ENCODE measurements at regions not wholly inside any gene's neighbourhood (a gene's known extent, or its start where the extent isn't known, plus 50 kb on each side); places are given as distances from the start of the nearest gene placed in this dataset.
A peak's percentile ranks its signal among the peaks of the same experiment; 100 is the strongest.

GRCh38 chr5:87099968-87100367 lies 167.7 kb upstream of the RASA1 start:
- peaks cover 2% of the 10 kb centered on the region in 2 experiments for H3K4me1 ChIP-seq (ENCODE audit: control insufficient read depth in 1 of 2, extremely low read depth in 1 of 2, insufficient read depth in 2 of 2, low read length in 2 of 2)
- POLR2A ChIA-PET, result no interaction called here
- Mint-ChIP-seq H3K36me3 (no peaks in the 10 kb centered on the region), H3K27me3 (no peaks in the 10 kb centered on the region), H3K27ac (no peak overlapping the region), H3K9me3 (no peaks in the 10 kb centered on the region), H3K4me3 (no peak overlapping the region), H3K4me1 (peaks cover 15 to 28% (median 22%) of the 10 kb centered on the region in 3 donors)
- no peaks in the 10 kb centered on the region for H3K36me3 ChIP-seq (ENCODE audit: control insufficient read depth in 2 of 2, extremely low read depth in 1 of 2, insufficient read depth in 1 of 2, low read length in 1 of 2)
- no peak for DNase-seq
- no peak for ATAC-seq (replicated peaks in 1 of 4)
- no peaks in the 10 kb centered on the region for H3K9me3 ChIP-seq
- H3K4me3 ChIP-seq (ENCODE audit: control insufficient read depth in 1 of 2, extremely low read depth in 1 of 2, low read length in 1 of 2), result no peak overlapping the region
- H3K27me3 ChIP-seq (replicated peaks in 1 of 2; ENCODE audit: control insufficient read depth in 2 of 2, extremely low read depth in 1 of 2, insufficient read depth in 2 of 2, low read length in 1 of 2), result no peaks in the 10 kb centered on the region
- CTCF ChIA-PET, result interaction anchor here in 1 of 2 donors (1.3 kb wide), 1 partner anchor 17 kb away, joined by 3 read pairs; no protein-coding TSS in a partner anchor
- H3K27ac ChIP-seq (ENCODE audit: low read length), result no peak overlapping the region

- peaks cover 2% of the 10 kb centered on the region in 2 experiments for H3K4me1 ChIP-seq (ENCODE audit: control insufficient read depth in 1 of 2, extremely low read depth in 1 of 2, insufficient read depth in 2 of 2, low read length in 2 of 2)
- H3K27ac ChIP-seq (ENCODE audit: low read length), result no peak overlapping the region
- H3K4me1 Mint-ChIP-seq, result peaks cover 15 to 24% (median 21%) of the 10 kb centered on the region in 3 donors
- no peaks in the 10 kb centered on the region for H3K36me3 Mint-ChIP-seq
- H3K36me3 ChIP-seq (ENCODE audit: control insufficient read depth in 2 of 2, extremely low read depth in 1 of 2, insufficient read depth in 1 of 2, low read length in 1 of 2), result no peaks in the 10 kb centered on the region
- no peaks in the 10 kb centered on the region for H3K9me3 ChIP-seq
- no peak overlapping the region for H3K27ac Mint-ChIP-seq
- DNase-seq, result no peak
- no peaks in the 10 kb centered on the region for H3K27me3 Mint-ChIP-seq
- H3K4me3 ChIP-seq (ENCODE audit: control insufficient read depth in 1 of 2, extremely low read depth in 1 of 2, low read length in 1 of 2), result no peak overlapping the region
- no peaks in the 10 kb centered on the region for H3K27me3 ChIP-seq (replicated peaks in 1 of 2; ENCODE audit: control insufficient read depth in 2 of 2, extremely low read depth in 1 of 2, insufficient read depth in 2 of 2, low read length in 1 of 2)
- WGBS (ENCODE audit: insufficient coverage), result no CpG with 5 or more reads among the region's 3 CpGs
- ChIA-PET CTCF (interaction anchor here in 1 of 2 donors (0.6 kb wide), 1 partner anchor 300 kb away, joined by 3 read pairs; no protein-coding TSS in a partner anchor), POLR2A (interaction anchor here in 1 of 2 donors (0.5 kb wide), 1 partner anchor 16 kb away, joined by 5 read pairs; no protein-coding TSS in a partner anchor)
- peaks cover 2 to 4% (median 3%) of the 10 kb centered on the region in 3 donors for H3K9me3 Mint-ChIP-seq
- H3K4me3 Mint-ChIP-seq, result no peak overlapping the region
- no peak for ATAC-seq (replicated peaks in 1 of 4)
Observed at GRCh38 chr5:87101321-87101720, 166.4 kb upstream of the RASA1 start.

- ChIA-PET POLR2A (no interaction called here), CTCF (no interaction called here)
- ATAC-seq (replicated peaks in 1 of 4) (no peak), DNase-seq (no peak)
- H3K36me3 Mint-ChIP-seq, result no peaks in the 10 kb centered on the region
- WGBS (ENCODE audit: insufficient coverage), result no CpG with 5 or more reads among the region's 1 CpG
- peaks cover 2 to 4% (median 3%) of the 10 kb centered on the region in 3 donors for H3K9me3 Mint-ChIP-seq
- H3K4me3 ChIP-seq (ENCODE audit: control insufficient read depth in 1 of 2, extremely low read depth in 1 of 2, low read length in 1 of 2), result no peak overlapping the region
- no peaks in the 10 kb centered on the region for H3K36me3 ChIP-seq (ENCODE audit: control insufficient read depth in 2 of 2, extremely low read depth in 1 of 2, insufficient read depth in 1 of 2, low read length in 1 of 2)
- H3K27me3 ChIP-seq (replicated peaks in 1 of 2; ENCODE audit: control insufficient read depth in 2 of 2, extremely low read depth in 1 of 2, insufficient read depth in 2 of 2, low read length in 1 of 2), result no peaks in the 10 kb centered on the region
- H3K27ac Mint-ChIP-seq, result no peak overlapping the region
- H3K4me3 Mint-ChIP-seq, result no peak overlapping the region
- H3K27ac ChIP-seq (ENCODE audit: low read length), result no peak overlapping the region
- H3K4me1 ChIP-seq (ENCODE audit: control insufficient read depth in 1 of 2, extremely low read depth in 1 of 2, insufficient read depth in 2 of 2, low read length in 2 of 2), result peaks cover 2% of the 10 kb centered on the region in 2 experiments
- no peaks in the 10 kb centered on the region for H3K27me3 Mint-ChIP-seq
- H3K4me1 Mint-ChIP-seq, result peaks cover 15 to 21% (median 21%) of the 10 kb centered on the region in 3 donors
- H3K9me3 ChIP-seq, result no peaks in the 10 kb centered on the region
Observed at GRCh38 chr5:87102841-87103240, 164.8 kb upstream of the RASA1 start.

DNA sequence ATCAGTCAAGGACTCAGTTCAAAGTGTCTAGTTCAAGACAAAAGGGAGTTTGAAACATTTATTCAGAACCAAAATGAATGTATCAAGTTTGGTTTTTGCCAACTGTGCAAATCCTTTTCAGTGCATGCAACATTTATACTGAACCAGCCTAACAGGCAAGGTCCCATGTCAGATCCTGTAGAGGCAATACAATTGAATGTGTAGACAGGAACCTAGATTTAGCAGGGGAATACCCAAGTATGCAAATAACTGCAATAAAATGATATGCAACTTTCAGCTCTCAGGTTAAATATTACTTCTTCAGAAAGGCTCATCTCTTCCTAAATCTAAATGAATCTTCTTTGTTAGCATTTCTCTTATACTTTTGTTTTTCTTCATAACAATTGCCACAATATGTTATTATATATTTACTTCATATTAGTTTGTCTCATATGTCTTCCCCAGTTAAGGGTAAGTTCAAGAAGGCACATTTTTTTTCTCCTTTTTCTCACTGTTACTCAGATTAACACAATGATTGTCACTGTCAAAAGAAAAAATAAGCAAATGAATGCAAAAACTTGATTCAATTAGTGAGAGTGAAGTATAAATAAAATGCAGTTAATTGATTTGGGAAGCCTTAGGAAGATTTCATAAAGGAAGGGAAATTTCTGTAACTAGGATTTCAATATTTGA lies 163.9 kb upstream of the RASA1 start:
- Mint-ChIP-seq H3K4me3 (no peak overlapping the region), H3K36me3 (no peaks in the 10 kb centered on the region), H3K9me3 (peaks cover 2 to 4% (median 3%) of the 10 kb centered on the region in 3 donors), H3K4me1 (peaks cover 10 to 16% (median 16%) of the 10 kb centered on the region in 3 donors), H3K27me3 (no peaks in the 10 kb centered on the region), H3K27ac (peak overlapping the region in 1 of 2 donors; percentile 44)
- no peaks in the 10 kb centered on the region for H3K27me3 ChIP-seq (replicated peaks in 1 of 2; ENCODE audit: control insufficient read depth in 2 of 2, extremely low read depth in 1 of 2, insufficient read depth in 2 of 2, low read length in 1 of 2)
- H3K27ac ChIP-seq (ENCODE audit: low read length), result no peak overlapping the region
- peaks cover 2% of the 10 kb centered on the region in 2 experiments for H3K4me1 ChIP-seq (ENCODE audit: control insufficient read depth in 1 of 2, extremely low read depth in 1 of 2, insufficient read depth in 2 of 2, low read length in 2 of 2)
- H3K4me3 ChIP-seq (ENCODE audit: control insufficient read depth in 1 of 2, extremely low read depth in 1 of 2, low read length in 1 of 2), result no peak overlapping the region
- CTCF ChIA-PET, result no interaction called here
- ATAC-seq (replicated peaks in 1 of 4), result no peak
- no peaks in the 10 kb centered on the region for H3K9me3 ChIP-seq
- POLR2A ChIA-PET, result no interaction called here
- no peak for DNase-seq
- no peaks in the 10 kb centered on the region for H3K36me3 ChIP-seq (ENCODE audit: control insufficient read depth in 2 of 2, extremely low read depth in 1 of 2, insufficient read depth in 1 of 2, low read length in 1 of 2)

GRCh38 chr5:87105577-87105976 lies 162.1 kb upstream of the RASA1 start:
- Histone ChIP-seq H3K27ac (ENCODE audit: low read length) (no peak overlapping the region), H3K27me3 (replicated peaks in 1 of 2; ENCODE audit: control insufficient read depth in 2 of 2, extremely low read depth in 1 of 2, insufficient read depth in 2 of 2, low read length in 1 of 2) (no peaks in the 10 kb centered on the region), H3K4me1 (ENCODE audit: control insufficient read depth in 1 of 2, extremely low read depth in 1 of 2, insufficient read depth in 2 of 2, low read length in 2 of 2) (peaks cover 2% of the 10 kb centered on the region in 2 experiments), H3K36me3 (ENCODE audit: control insufficient read depth in 2 of 2, extremely low read depth in 1 of 2, insufficient read depth in 1 of 2, low read length in 1 of 2) (no peaks in the 10 kb centered on the region), H3K4me3 (ENCODE audit: control insufficient read depth in 1 of 2, extremely low read depth in 1 of 2, low read length in 1 of 2) (no peak overlapping the region), H3K9me3 (no peaks in the 10 kb centered on the region)
- Mint-ChIP-seq H3K4me3 (no peak overlapping the region), H3K36me3 (no peaks in the 10 kb centered on the region), H3K4me1 (peaks cover 10 to 16% (median 15%) of the 10 kb centered on the region in 3 donors), H3K9me3 (peaks cover 2 to 4% (median 3%) of the 10 kb centered on the region in 3 donors), H3K27ac (no peak overlapping the region), H3K27me3 (no peaks in the 10 kb centered on the region)
- DNase-seq, result no peak
- no peak for ATAC-seq (replicated peaks in 1 of 4)
- CTCF ChIA-PET, result no interaction called here
- POLR2A ChIA-PET, result no interaction called here
- no CpG with 5 or more reads among the region's 2 CpGs for WGBS (ENCODE audit: insufficient coverage)

GRCh38 chr5:87109746-87110145 lies 157.9 kb upstream of the RASA1 start:
- peaks cover 2 to 4% (median 3%) of the 10 kb centered on the region in 3 donors for H3K9me3 Mint-ChIP-seq
- CTCF ChIA-PET, result no interaction called here
- Histone ChIP-seq H3K9me3 (no peaks in the 10 kb centered on the region), H3K27ac (ENCODE audit: low read length) (no peak overlapping the region), H3K27me3 (replicated peaks in 1 of 2; ENCODE audit: control insufficient read depth in 2 of 2, extremely low read depth in 1 of 2, insufficient read depth in 2 of 2, low read length in 1 of 2) (no peaks in the 10 kb centered on the region), H3K36me3 (ENCODE audit: control insufficient read depth in 2 of 2, extremely low read depth in 1 of 2, insufficient read depth in 1 of 2, low read length in 1 of 2) (no peaks in the 10 kb centered on the region), H3K4me3 (ENCODE audit: control insufficient read depth in 1 of 2, extremely low read depth in 1 of 2, low read length in 1 of 2) (no peak overlapping the region), H3K4me1 (ENCODE audit: control insufficient read depth in 1 of 2, extremely low read depth in 1 of 2, insufficient read depth in 2 of 2, low read length in 2 of 2) (no peaks in the 10 kb centered on the region)
- H3K36me3 Mint-ChIP-seq, result no peaks in the 10 kb centered on the region
- DNase-seq (no peak), ATAC-seq (replicated peaks in 1 of 4) (no peak)
- peaks cover 0 to 10% (median 5%) of the 10 kb centered on the region in 3 donors for H3K4me1 Mint-ChIP-seq
- no CpG with 5 or more reads among the region's 2 CpGs for WGBS (ENCODE audit: insufficient coverage)
- POLR2A ChIA-PET, result no interaction called here
- no peak overlapping the region for H3K27ac Mint-ChIP-seq
- no peak overlapping the region for H3K4me3 Mint-ChIP-seq
- no peaks in the 10 kb centered on the region for H3K27me3 Mint-ChIP-seq
